ENCODE measurements at regions not wholly inside any gene's neighbourhood (a gene's known extent, or its start where the extent isn't known, plus 50 kb on each side); places are given as distances from the start of the nearest gene placed in this dataset.
"Not testable (repeated sequence)": the region's sequence is repeated elsewhere in the genome, so short reads cannot be mapped to it uniquely, and the experiment has no call there.

- TF ChIP-seq EZH2 (IDR thresholded peaks at IDR 0.05; ENCODE audit: borderline replicate concordance, low read depth, low read length, severe bottlenecking); CTCF (IDR thresholded peaks at IDR 0.05; ENCODE audit: extremely low read depth in 1 of 2, insufficient read depth in 1 of 2, low read depth in 1 of 2, low read length in 2 of 2); MAX (IDR thresholded peaks at IDR 0.05; ENCODE audit: insufficient read depth, insufficient read length): not testable (repeated sequence)
These were observed 296.0 kb upstream of the PIK3R1 start for GRCh38 chr5:67919532-67919931.

All from endothelial cell of umbilical vein (primary cell).